NOMO-1 (cell line): ENCODE measurements at regions not wholly inside any gene's neighbourhood (a gene's known extent, or its start where the extent isn't known, plus 50 kb on each side); places are given as distances from the start of the nearest gene placed in this dataset.
"Not testable (repeated sequence)": the region's sequence is repeated elsewhere in the genome, so short reads cannot be mapped to it uniquely, and the experiment has no call there.

Source experiments
- DNase-seq, 2 experiments: peaks; one replicate each; lab custom pipeline; 2025; ENCODE audit not compliant: unreplicated experiment in 2 of 2; lab: John Stamatoyannopoulos, UW

DNA sequence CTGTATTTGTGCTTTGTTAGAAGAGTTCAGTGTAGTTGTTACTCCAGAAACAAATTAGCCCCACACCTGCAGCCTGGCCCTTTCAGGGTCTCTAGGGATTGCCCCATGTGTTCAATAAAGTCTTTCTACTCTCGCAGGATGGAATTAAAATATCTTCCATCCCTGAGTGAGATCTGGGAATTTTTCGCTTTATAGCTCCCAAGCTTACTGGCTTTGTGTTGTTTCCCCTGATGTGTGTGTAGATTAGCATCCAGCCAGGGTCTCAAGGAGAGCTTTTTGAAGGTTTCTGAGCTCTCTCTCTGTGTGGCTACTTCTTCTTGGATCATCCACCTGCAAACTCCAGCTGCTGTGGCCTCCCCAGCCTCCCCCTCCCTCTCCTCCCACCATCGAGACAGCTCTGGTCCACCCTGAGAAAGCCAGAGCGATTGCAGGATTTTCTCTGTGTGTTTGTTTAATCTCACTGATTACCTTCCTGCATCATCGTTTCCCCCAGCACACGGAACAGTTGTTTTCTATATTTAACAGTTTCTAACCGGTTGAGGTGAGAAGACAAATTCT, 553.5 kb downstream of the TBC1D22A start:
- DNase-seq = no peak

GRCh38 chr22:47310601-47311000, 548.2 kb downstream of the TBC1D22A start:
- DNase-seq = no peak

GRCh38 chr22:47309946-47310345, 547.5 kb downstream of the TBC1D22A start:
- no peak for DNase-seq

DNA sequence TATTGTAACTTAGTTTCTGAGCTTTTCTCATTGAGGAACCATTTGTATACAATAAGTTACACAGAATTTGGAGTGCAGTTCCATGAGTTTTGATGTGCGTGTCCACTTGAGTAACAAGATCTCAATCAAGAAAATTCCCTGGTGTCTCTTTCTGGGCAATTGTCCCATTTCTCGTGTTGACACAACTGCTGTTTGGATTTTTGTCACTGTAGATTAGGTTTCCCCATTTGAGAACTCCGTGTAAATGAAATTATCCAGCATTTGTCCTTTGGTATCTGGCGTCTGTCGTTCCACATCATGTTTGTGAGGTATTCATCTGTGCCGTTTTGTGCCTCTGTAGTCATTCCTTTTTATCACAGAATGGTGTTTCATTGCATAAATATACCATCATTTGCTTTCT, 547.0 kb downstream of the TBC1D22A start:
- no peak for DNase-seq

DNA sequence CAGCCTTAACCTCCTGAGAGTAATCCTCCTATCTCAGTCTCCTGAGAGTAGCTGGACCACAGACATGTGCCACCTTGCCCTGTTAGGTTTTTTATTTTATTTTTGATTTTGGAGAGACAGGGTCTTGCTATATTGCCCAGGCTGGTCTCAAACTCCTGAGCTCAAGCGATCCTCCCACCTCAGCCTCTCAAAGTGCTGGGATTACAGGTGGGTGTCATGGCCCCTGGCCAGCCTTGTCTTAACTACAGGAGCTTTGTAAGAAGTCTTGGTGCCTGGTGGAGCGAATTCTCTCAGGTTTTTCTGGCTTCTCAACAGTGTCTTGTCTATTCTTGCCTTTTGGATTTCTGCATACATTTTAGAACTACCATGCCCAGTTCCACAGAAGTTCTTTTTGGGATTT, 546.4 kb downstream of the TBC1D22A start:
- DNase-seq = no peak

DNA sequence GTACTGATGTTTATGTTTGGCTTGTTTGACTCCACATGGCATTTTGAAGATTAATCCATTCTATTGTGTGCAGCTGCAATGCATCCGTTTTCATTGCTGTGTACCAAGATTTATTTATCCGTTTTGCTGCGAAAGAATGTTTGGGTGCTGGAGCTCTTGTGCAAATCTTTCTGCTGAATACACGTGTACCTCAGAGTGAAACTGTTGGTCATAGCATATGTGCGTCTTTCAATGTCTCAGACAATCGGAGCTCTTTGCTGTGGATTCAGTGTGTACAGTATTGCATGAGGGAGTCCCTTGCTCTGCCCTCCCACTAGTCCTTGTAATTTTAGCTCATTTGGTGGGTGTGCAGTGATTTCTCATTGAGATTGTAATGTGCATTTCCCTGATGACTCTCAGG, 545.4 kb downstream of the TBC1D22A start:
- DNase-seq = no peak

DNA sequence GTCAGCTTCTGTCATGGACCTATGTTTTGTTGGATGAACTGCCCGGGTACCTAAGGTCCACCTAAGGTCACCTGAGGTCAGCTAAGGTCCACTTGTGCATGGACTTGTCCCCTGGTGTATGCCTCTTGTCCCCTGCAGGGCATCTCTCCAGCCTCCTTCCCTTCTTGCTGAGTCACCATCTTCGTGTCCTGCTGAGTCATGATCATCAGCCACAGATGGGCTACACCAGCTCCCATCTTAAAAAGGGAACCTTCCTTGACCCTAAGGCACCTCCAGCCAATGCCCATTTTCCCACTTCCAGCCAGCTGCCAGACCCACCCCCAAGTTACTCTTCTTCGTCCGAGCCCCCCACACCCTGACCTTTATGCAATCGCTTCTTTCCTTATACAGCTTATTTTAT, 544.9 kb downstream of the TBC1D22A start:
- no peak for DNase-seq

DNA sequence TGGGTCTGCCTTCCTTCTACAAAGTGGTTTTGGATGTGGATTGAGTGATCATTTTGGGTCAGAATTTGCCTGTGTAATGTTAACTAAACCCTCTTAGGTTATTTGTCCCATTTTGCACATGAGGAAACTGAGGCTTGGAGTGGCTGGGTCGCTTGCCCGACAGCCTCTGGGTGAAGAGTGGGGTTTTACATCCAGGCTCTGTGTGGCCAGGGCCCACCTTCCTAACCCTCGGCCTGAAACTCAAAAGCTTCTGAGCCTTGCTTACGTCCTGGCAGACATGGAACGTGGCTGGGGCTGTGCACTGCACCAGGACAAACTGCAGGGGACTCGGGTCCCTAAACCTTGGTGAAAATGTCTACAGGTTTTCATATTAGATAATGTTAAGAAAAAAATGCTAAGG, 542.4 kb downstream of the TBC1D22A start:
- DNase-seq = no peak

GRCh38 chr22:47304191-47304831, 541.9 kb downstream of the TBC1D22A start:
- no peak for DNase-seq

GRCh38 chr22:47303161-47303890, 540.9 kb downstream of the TBC1D22A start:
- no peak for DNase-seq

DNA sequence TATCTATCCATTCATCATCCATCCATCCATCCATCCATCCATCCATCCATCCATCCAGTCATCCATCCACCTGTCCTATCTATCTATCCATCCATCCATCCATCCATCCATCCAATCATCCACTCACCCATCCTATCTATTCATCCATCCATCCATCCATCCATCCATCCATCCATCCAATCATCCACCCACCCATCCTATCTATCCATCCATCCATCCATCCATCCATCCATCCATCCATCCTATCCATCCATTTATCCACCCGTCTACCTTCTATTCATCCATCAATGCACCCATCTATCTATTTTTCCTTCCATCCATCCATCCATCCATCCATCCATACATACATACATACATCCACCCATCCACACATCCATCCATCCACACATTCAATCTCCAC, 540.1 kb downstream of the TBC1D22A start:
- DNase-seq = not testable (repeated sequence)

DNA sequence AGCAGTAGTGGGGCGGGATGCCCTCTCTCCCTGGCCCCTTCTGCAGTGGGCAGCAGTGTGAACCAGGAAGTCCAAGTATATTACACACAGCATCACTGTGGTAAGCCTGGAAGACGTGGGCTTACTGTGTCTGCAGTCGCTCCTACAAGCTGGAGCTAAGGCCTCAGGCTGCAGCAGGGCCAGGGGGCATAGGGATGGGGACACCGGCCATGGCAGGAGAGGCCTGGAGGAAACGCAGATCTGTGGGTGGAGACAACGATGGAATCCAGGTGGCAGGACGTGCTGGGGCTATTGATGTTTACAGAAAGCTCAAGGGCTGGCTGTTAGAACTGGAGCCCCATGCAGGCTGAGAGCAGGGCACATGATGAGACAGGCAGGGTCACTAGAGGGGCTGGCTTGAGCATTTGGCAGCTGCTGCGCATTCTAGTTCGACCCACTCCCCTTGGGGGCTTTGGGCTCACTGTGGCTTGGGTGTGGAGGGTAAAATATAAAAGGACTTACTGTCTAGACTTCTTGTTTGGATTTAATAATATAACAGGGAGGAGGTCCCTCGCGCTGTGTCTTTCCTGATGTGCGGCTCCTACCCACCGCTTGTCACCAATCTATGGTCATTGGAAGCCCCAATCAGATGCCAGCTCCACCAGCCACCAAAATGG, 539.5 kb downstream of the TBC1D22A start:
- DNase-seq = no peak

GRCh38 chr22:47300698-47301405, 538.4 kb downstream of the TBC1D22A start:
- DNase-seq = no peak

DNA sequence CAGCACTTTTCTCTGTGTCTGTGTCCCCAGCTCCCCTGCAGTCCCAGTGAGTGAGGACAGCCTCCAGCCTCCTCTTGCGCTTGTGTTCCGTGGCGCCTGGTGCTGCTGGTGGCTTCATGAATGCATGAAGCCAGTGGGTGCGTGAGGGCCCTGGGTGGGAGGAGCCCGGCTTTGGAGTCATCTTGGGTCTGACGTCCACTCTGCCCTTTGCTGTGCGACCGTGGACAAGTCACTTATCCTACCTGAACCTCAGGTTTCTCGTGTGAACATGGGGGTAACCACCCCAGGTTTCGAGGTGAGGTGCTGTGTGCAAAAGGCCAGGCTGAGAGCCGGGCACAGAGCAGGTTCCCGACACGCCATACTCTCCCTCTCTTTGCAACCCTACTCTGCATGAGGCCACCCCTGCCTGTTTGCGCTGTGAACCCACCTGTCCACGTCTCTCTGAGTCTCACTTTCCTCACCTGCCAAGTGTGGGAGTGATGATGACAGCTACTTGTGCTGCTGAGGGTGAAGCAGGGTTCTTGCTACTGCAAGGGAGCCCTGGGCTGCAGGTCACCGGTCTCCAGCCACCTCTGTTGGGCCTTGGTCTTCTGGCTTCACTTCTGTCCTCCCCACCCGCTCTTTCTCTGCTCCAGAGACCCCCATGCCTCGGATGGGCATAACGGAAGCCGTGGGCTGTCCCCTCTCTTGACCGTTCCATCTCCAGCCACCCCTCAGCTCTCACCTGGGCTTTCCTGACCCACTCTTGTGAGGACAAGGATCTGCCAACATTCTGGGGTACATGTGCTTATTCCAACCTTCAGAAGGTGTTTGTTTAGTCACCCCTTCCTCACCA, 537.6 kb downstream of the TBC1D22A start:
- no peak for DNase-seq

GRCh38 chr22:47299211-47299862, 536.9 kb downstream of the TBC1D22A start:
- no peak for DNase-seq

- DNase-seq = no peak
These were observed 535.8 kb downstream of the TBC1D22A start for GRCh38 chr22:47298017-47298785.

DNA sequence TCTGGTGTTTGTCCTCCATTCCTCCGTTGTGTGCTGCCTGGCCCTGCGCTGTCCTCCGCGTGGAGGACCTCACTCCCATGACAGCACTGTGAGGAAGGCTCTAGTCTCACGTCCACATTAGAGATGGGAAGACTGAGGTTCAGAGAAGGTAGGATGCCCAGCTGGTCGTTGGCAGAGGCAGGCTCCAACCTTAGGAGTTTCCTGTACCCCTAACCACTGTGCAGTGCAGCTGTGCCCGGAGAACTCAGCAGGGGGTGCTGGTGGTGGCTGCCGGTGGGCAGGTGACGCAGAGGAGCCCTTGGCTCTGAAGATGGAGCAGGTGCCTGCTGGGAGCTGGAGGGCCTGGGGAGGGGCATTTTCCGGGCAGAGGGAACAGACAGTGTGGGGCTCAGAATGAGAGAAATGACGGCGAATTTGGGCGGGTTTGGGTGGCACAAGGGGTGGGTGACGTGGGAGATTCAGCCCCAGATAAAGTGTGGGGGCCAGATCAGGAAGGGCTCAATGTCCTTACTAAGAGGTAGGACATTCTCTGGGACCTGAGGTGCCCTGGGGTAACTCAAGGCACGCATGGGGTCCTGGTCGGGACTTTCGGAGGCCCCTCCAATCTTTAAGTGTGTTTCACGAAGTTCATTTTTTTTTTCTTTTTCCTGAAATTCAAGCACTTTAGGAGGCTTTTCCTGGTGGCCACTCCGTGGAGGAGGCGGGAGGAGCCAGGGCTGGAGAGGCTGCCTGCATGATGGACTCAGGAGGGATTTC, 535.0 kb downstream of the TBC1D22A start:
- no peak for DNase-seq
